H9 (cell line): ENCODE measurements at regions not wholly inside any gene's neighbourhood (a gene's known extent, or its start where the extent isn't known, plus 50 kb on each side); places are given as distances from the start of the nearest gene placed in this dataset.

Experiments used
- DNase-seq: peaks from one replicate; pipeline ENCODE4 v3.0.0-alpha.2; 2017
- H2AFZ ChIP-seq: one replicate; pipeline ENCODE4 v1.6.1; 2013; ENCODE audit warnings: mild to moderate bottlenecking, low read length, control low read depth, moderate library complexity
- H2AK5ac ChIP-seq: 2 replicates; pipeline ENCODE4 v1.6.1; 2013; ENCODE audit warnings: low read length, control low read depth, mixed read lengths; ENCODE audit not compliant: insufficient read length
- H2BK120ac ChIP-seq: one replicate; pipeline ENCODE4 v1.6.1; 2013; ENCODE audit warnings: low read depth, mild to moderate bottlenecking, low read length, control low read depth, inconsistent platforms; ENCODE audit not compliant: poor library complexity, severe bottlenecking
- H2BK12ac ChIP-seq: 2 replicates; pipeline ENCODE4 v1.6.1; 2013; ENCODE audit warnings: low read length, control low read depth, mixed read lengths, low read depth; ENCODE audit not compliant: insufficient read length
- H2BK15ac ChIP-seq: 2 replicates; pipeline ENCODE4 v1.6.1; 2013; ENCODE audit warnings: low read depth, low read length, control low read depth
- H2BK20ac ChIP-seq: one replicate; pipeline ENCODE4 v1.6.1; 2013; ENCODE audit warnings: low read depth, mild to moderate bottlenecking, low read length, control low read depth, inconsistent platforms; ENCODE audit not compliant: poor library complexity, severe bottlenecking
- H2BK5ac ChIP-seq: 2 replicates; pipeline ENCODE4 v1.6.1; 2013; ENCODE audit warnings: low read length, control low read depth, mixed read lengths; ENCODE audit not compliant: insufficient read length
- H3K14ac ChIP-seq: 2 replicates; pipeline ENCODE4 v1.6.1; 2013; ENCODE audit warnings: low read length, control low read depth; ENCODE audit not compliant: insufficient read depth
- H3K18ac ChIP-seq: 2 replicates; pipeline ENCODE4 v1.6.1; 2013; ENCODE audit warnings: low read depth, mild to moderate bottlenecking, mixed read lengths, low read length, control low read depth; ENCODE audit not compliant: insufficient read length
- H3K23ac ChIP-seq: 2 replicates; pipeline ENCODE4 v1.6.1; 2013; ENCODE audit warnings: low read length, control low read depth, mixed read lengths, low read depth; ENCODE audit not compliant: insufficient read length
- H3K23me2 ChIP-seq: 2 replicates; pipeline ENCODE4 v1.6.1; 2013; ENCODE audit warnings: low read depth, mild to moderate bottlenecking, mixed read lengths, low read length, control low read depth; ENCODE audit not compliant: insufficient read length, poor library complexity, severe bottlenecking
- H3K27ac ChIP-seq: 2 replicates; pipeline ENCODE4 v1.5.1; 2013; ENCODE audit warnings: low read length, control low read depth, mixed read lengths, low read depth; ENCODE audit not compliant: insufficient read length
- H3K27me3 ChIP-seq: 2 replicates; pipeline ENCODE4 v1.6.1; 2013; ENCODE audit warnings: low read length, control low read depth, inconsistent platforms; ENCODE audit not compliant: insufficient read depth
- H3K4ac ChIP-seq: 2 replicates; pipeline ENCODE4 v1.6.1; 2013; ENCODE audit warnings: low read depth, mild to moderate bottlenecking, control low read depth, inconsistent platforms, low read length, moderate library complexity
- H3K4me1 ChIP-seq: 2 replicates; pipeline ENCODE4 v1.6.1; 2013; ENCODE audit warnings: low read length, control low read depth, inconsistent platforms; ENCODE audit not compliant: insufficient read depth
- H3K4me2 ChIP-seq: 2 replicates; pipeline ENCODE4 v1.6.1; 2013; ENCODE audit warnings: low read length, control low read depth, mixed read lengths; ENCODE audit not compliant: insufficient read length, insufficient read depth
- H3K56ac ChIP-seq: 2 replicates; pipeline ENCODE4 v1.6.1; 2013; ENCODE audit warnings: low read depth, mild to moderate bottlenecking, mixed read lengths, low read length, control low read depth; ENCODE audit not compliant: insufficient read length
- H3K79me1 ChIP-seq: 2 replicates; pipeline ENCODE4 v1.6.1; 2013; ENCODE audit warnings: low read depth, mild to moderate bottlenecking, moderate library complexity, low read length, control low read depth, inconsistent platforms; ENCODE audit not compliant: insufficient read depth, poor library complexity, severe bottlenecking
- H3K79me2 ChIP-seq: 2 replicates; pipeline ENCODE4 v1.6.1; 2013; ENCODE audit warnings: low read length, control low read depth, inconsistent platforms; ENCODE audit not compliant: insufficient read depth
- H3K9ac ChIP-seq: 2 replicates; pipeline ENCODE4 v1.6.1; 2013; ENCODE audit warnings: low read length, control low read depth, mixed read lengths; ENCODE audit not compliant: insufficient read length; ENCODE audit errors: extremely low read depth
- H3K9me3 ChIP-seq: one replicate; pipeline ENCODE4 v1.6.1; 2013; ENCODE audit warnings: low read depth, low read length, inconsistent platforms; ENCODE audit not compliant: control insufficient read depth
- H3T11ph ChIP-seq: one replicate; pipeline ENCODE4 v1.6.1; 2013; ENCODE audit warnings: mild to moderate bottlenecking, low read length, control low read depth, inconsistent platforms
- H4K20me1 ChIP-seq: one replicate; pipeline ENCODE4 v1.6.1; 2013; ENCODE audit not compliant: control insufficient read depth, insufficient read length, insufficient read depth
- H4K5ac ChIP-seq: 2 replicates; pipeline ENCODE4 v1.6.1; 2013; ENCODE audit warnings: low read depth, mild to moderate bottlenecking, mixed read lengths, low read length, control low read depth; ENCODE audit not compliant: insufficient read length
- H4K8ac ChIP-seq: replicated peaks from 2 replicates; pipeline ENCODE4 v1.6.1; 2013; ENCODE audit warnings: low read length, control low read depth, mixed read lengths, low read depth; ENCODE audit not compliant: insufficient read length
- H4K91ac ChIP-seq: 2 replicates; pipeline ENCODE4 v1.6.1; 2013; ENCODE audit warnings: low read depth, mild to moderate bottlenecking, moderate library complexity, mixed read lengths, low read length, control low read depth; ENCODE audit not compliant: insufficient read length
- H3K27ac Mint-ChIP-seq, 3 experiments: 2 replicates in 2 of 3; 3 replicates in 1 of 3; pipeline ENCODE4 v1.8.0; 2020 to 2021; ENCODE audit warnings: mixed read lengths in 3 of 3, mild to moderate bottlenecking in 1 of 3, moderate library complexity in 1 of 3
- H3K27me3 Mint-ChIP-seq: 2 replicates; pipeline ENCODE4 v1.8.0; 2021; ENCODE audit warnings: low read depth, mild to moderate bottlenecking, moderate library complexity, mixed read lengths
- H3K36me3 Mint-ChIP-seq, 3 experiments: 2 replicates in 2 of 3; 3 replicates in 1 of 3; pipeline ENCODE4 v1.8.0; 2020 to 2021; ENCODE audit warnings: low read depth in 3 of 3, mixed read lengths in 3 of 3; ENCODE audit not compliant: insufficient read depth in 1 of 3
- H3K4me1 Mint-ChIP-seq, 2 experiments: 2 replicates each; pipeline ENCODE4 v1.8.0; 2020; ENCODE audit warnings: mixed read lengths in 2 of 2
- H3K4me3 Mint-ChIP-seq, 2 experiments: 2 replicates in 1 of 2; 3 replicates in 1 of 2; pipeline ENCODE4 v1.8.0; 2020 to 2021; ENCODE audit warnings: mild to moderate bottlenecking in 2 of 2, mixed read lengths in 2 of 2, moderate library complexity in 1 of 2
- H3K9me3 Mint-ChIP-seq, 2 experiments: 2 replicates in 1 of 2; 3 replicates in 1 of 2; pipeline ENCODE4 v1.8.0; 2020; ENCODE audit warnings: mild to moderate bottlenecking in 2 of 2, mixed read lengths in 2 of 2, moderate library complexity in 1 of 2
- CTCF ChIP-seq: fragments of 200-600 bp; sonication (generic); conservative IDR thresholded peaks from 3 replicates; pipeline ENCODE4 v1.8.0; 2021; ENCODE audit warnings: antibody characterized with exemption, mild to moderate bottlenecking
- WGBS: extraction: QIAGEN DNeasy Blood & Tissue Kit; methylation state at CpG from one replicate; pipeline ENCODE4 v1.1.7; 2013; ENCODE audit warnings: missing lambda C conversion rate, low lambda C conversion rate, mixed read lengths; ENCODE audit not compliant: insufficient read length; ENCODE audit errors: extremely low coverage; 5-methylcytosine and 5-hydroxymethylcytosine counted together

GRCh38 chr5:61658592-61659008 lies 326.5 kb downstream of the ZSWIM6 start:
- H3K14ac ChIP-seq, result no peak overlapping the region
- H2BK15ac ChIP-seq, result no peak overlapping the region
- H2AFZ ChIP-seq, result no peak overlapping the region
- H3K27me3 ChIP-seq, result no peaks in the 10 kb centered on the region; the same call in 1 of the 2 replicates
- H3K27ac ChIP-seq, result no peak overlapping the region
- H2BK120ac ChIP-seq, result no peak overlapping the region
- peaks cover 15% of the 10 kb centered on the region for H3K27me3 Mint-ChIP-seq
- H3K4me2 ChIP-seq, result peak overlapping the region; percentile 53
- peak; percentile 93 for DNase-seq
- H2BK12ac ChIP-seq, result no peak overlapping the region
- no CpG with 5 or more reads among the region's 9 CpGs for WGBS
- H4K5ac ChIP-seq, result no peak overlapping the region
- H3K56ac ChIP-seq, result no peak overlapping the region
- no peaks in the 10 kb centered on the region for H3K79me1 ChIP-seq
- H3K23me2 ChIP-seq, result no peaks in the 10 kb centered on the region
- H3K4me3 Mint-ChIP-seq, result no peak overlapping the region; a peak in 1 of 5 replicates
- no peak overlapping the region for H3K18ac ChIP-seq
- no peak overlapping the region; a peak in 1 of 7 replicates for H3K27ac Mint-ChIP-seq
- no peak overlapping the region for H4K8ac ChIP-seq
- no peaks in the 10 kb centered on the region for H3K36me3 Mint-ChIP-seq
- peaks cover 25% of the 10 kb centered on the region in 2 experiments for H3K4me1 Mint-ChIP-seq
- H3K4ac ChIP-seq, result no peak overlapping the region
- H2BK5ac ChIP-seq, result no peak overlapping the region
- no peaks in the 10 kb centered on the region; the same call in 1 of the 2 replicates for H3K4me1 ChIP-seq
- no peak overlapping the region for H2AK5ac ChIP-seq
- peak; percentile 95 for TF ChIP-seq CTCF
- no peak overlapping the region for H3K9ac ChIP-seq
- no peaks in the 10 kb centered on the region for H3K9me3 ChIP-seq
- H4K91ac ChIP-seq, result no peak overlapping the region
- no peaks in the 10 kb centered on the region for H3K79me2 ChIP-seq
- no peaks in the 10 kb centered on the region for H3K9me3 Mint-ChIP-seq
- H3K23ac ChIP-seq, result no peak overlapping the region
- no peak overlapping the region for H3T11ph ChIP-seq
- no peaks in the 10 kb centered on the region for H4K20me1 ChIP-seq
- H2BK20ac ChIP-seq, result no peak overlapping the region
